Loucy (cell line): ENCODE measurements at regions not wholly inside any gene's neighbourhood (a gene's known extent, or its start where the extent isn't known, plus 50 kb on each side); places are given as distances from the start of the nearest gene placed in this dataset.

Experiments
- H2AFZ ChIP-seq: fragments of 200-600 bp; sonication (generic); 2 replicates; pipeline ENCODE4 v1.6.0; 2016; ENCODE audit warnings: antibody characterized with exemption, mild to moderate bottlenecking, low read length, moderate library complexity
- H3F3A ChIP-seq: fragments of 200-600 bp; 2 replicates; pipeline ENCODE4 v1.6.0; 2016; ENCODE audit warnings: antibody characterized with exemption, low read depth, mild to moderate bottlenecking
- H3K27me3 ChIP-seq: fragments of 200-600 bp; sonication (generic); 2 replicates; pipeline ENCODE4 v1.6.1; 2014; ENCODE audit warnings: low read length, mild to moderate bottlenecking; ENCODE audit not compliant: insufficient read depth, poor library complexity, severe bottlenecking
- H3K36me3 ChIP-seq: fragments of 200-600 bp; sonication (generic); 2 replicates; pipeline ENCODE4 v1.6.1; 2016; ENCODE audit warnings: low read length; ENCODE audit not compliant: insufficient read depth
- H3K4me1 ChIP-seq: fragments of 200-600 bp; sonication (generic); 2 replicates; pipeline ENCODE4 v1.5.1; 2014; ENCODE audit warnings: low read length, mild to moderate bottlenecking; ENCODE audit not compliant: insufficient read depth, poor library complexity, severe bottlenecking
- H3K4me2 ChIP-seq: fragments of 200-600 bp; sonication (generic); 2 replicates; pipeline ENCODE4 v1.6.0; 2014; ENCODE audit warnings: antibody characterized with exemption, low read length, low read depth, mild to moderate bottlenecking; ENCODE audit not compliant: poor library complexity, severe bottlenecking
- H3K4me3 ChIP-seq: fragments of 200-600 bp; sonication (generic); 2 replicates; pipeline ENCODE4 v1.5.1; 2014; ENCODE audit warnings: low read length, mild to moderate bottlenecking, mixed read lengths; ENCODE audit not compliant: poor library complexity, severe bottlenecking
- H3K79me2 ChIP-seq: fragments of 200-600 bp; sonication (generic); 2 replicates; pipeline ENCODE4 v1.6.1; 2014; ENCODE audit warnings: low read length; ENCODE audit not compliant: insufficient read depth
- H3K9ac ChIP-seq: fragments of 200-600 bp; sonication (generic); 2 replicates; pipeline ENCODE4 v1.6.0; 2014; ENCODE audit warnings: mild to moderate bottlenecking, low read depth, low read length, moderate library complexity; ENCODE audit not compliant: poor library complexity, severe bottlenecking
- H3K9me2 ChIP-seq: fragments of 200-600 bp; sonication (generic); replicated peaks from 2 replicates; pipeline ENCODE4 v1.6.1; 2016; ENCODE audit warnings: low read depth, low read length, mixed read lengths
- H3K9me3 ChIP-seq: fragments of 200-600 bp; sonication (generic); 2 replicates; pipeline ENCODE4 v1.6.1; 2014; ENCODE audit warnings: mild to moderate bottlenecking, antibody characterized with exemption, low read length, low read depth; ENCODE audit not compliant: insufficient read depth
- H4K20me1 ChIP-seq: fragments of 200-600 bp; sonication (generic); 2 replicates; pipeline ENCODE4 v1.6.0; 2014; ENCODE audit warnings: antibody characterized with exemption, low read length, mild to moderate bottlenecking; ENCODE audit not compliant: insufficient read depth, poor library complexity, severe bottlenecking
- EZH2phosphoT487 ChIP-seq: fragments of 200-600 bp; IDR thresholded peaks from 2 replicates; pipeline ENCODE4 v1.6.1; 2018; ENCODE audit warnings: antibody characterized with exemption, mild to moderate bottlenecking, moderate library complexity, borderline replicate concordance
- TF ChIP-seq, protein P1 (sequence below): fragments of 200-600 bp; sonication (generic); conservative IDR thresholded peaks from 2 replicates; pipeline ENCODE4 v1.5.1; 2014; ENCODE audit warnings: mild to moderate bottlenecking, antibody characterized with exemption, low read length

DNA sequence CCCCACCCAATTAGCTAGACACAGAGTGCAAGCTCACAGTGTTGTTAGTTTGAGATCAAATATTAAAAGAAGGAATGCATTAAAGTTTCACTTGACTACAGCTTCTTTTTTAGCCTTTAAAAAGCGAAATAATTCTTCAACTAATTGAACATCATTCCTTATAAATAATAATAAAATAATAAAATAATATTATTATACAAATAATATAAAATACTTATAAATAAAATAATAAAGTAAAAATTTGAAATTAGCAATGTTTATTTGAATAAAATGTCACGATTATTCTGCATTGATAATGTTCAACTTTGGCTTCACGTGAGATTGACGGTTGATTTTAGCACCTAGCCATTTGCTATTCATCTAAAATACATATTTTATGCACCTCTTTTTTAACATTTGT lies 819.3 kb downstream of the FRK start:
- Histone ChIP-seq H3K4me3 (no peak overlapping the region), H3K4me1 (no peaks in the 10 kb centered on the region), H3K79me2 (no peaks in the 10 kb centered on the region), H3K4me2 (no peak overlapping the region), H2AFZ (no peak overlapping the region), H3K9me2 (no peaks in the 10 kb centered on the region), H3K9ac (no peak overlapping the region), H3K36me3 (no peaks in the 10 kb centered on the region), H3F3A (no peaks in the 10 kb centered on the region), H3K27me3 (no peaks in the 10 kb centered on the region), H4K20me1 (no peaks in the 10 kb centered on the region), H3K9me3 (no peaks in the 10 kb centered on the region)
- TF ChIP-seq, protein P1, sequence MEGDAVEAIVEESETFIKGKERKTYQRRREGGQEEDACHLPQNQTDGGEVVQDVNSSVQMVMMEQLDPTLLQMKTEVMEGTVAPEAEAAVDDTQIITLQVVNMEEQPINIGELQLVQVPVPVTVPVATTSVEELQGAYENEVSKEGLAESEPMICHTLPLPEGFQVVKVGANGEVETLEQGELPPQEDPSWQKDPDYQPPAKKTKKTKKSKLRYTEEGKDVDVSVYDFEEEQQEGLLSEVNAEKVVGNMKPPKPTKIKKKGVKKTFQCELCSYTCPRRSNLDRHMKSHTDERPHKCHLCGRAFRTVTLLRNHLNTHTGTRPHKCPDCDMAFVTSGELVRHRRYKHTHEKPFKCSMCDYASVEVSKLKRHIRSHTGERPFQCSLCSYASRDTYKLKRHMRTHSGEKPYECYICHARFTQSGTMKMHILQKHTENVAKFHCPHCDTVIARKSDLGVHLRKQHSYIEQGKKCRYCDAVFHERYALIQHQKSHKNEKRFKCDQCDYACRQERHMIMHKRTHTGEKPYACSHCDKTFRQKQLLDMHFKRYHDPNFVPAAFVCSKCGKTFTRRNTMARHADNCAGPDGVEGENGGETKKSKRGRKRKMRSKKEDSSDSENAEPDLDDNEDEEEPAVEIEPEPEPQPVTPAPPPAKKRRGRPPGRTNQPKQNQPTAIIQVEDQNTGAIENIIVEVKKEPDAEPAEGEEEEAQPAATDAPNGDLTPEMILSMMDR = no peak
- TF ChIP-seq EZH2phosphoT487 = no peak

DNA sequence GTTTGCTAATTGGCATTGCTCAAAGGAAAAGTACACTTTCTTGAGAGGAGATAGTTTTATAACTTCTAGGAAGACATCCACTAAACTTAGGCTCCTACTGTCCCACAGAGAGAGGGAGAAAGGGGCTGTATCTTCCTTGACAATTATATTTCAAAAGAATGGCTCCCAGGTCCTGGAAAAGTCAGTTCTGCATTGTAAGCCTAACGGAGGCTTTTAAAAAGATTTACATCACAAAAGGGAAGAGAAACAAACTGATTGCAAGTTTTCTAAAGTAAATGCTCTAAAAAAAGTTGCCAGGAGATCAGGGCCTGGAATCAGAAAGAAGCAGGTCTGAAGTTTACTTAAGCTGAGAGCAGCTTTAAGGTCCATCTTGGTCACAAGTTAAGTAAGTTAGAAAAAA lies 839.5 kb downstream of the FRK start:
- no peaks in the 10 kb centered on the region for H4K20me1 ChIP-seq
- H3F3A ChIP-seq = no peaks in the 10 kb centered on the region
- no peaks in the 10 kb centered on the region for H3K9me2 ChIP-seq
- H3K9ac ChIP-seq = no peak overlapping the region
- no peak overlapping the region for H3K4me3 ChIP-seq
- no peak overlapping the region for H3K4me2 ChIP-seq
- no peaks in the 10 kb centered on the region for H3K9me3 ChIP-seq
- TF ChIP-seq EZH2phosphoT487 = no peak
- TF ChIP-seq, protein P1 = no peak
- no peak overlapping the region for H2AFZ ChIP-seq
- no peaks in the 10 kb centered on the region for H3K36me3 ChIP-seq
- no peaks in the 10 kb centered on the region for H3K79me2 ChIP-seq
- H3K27me3 ChIP-seq = no peaks in the 10 kb centered on the region
- no peaks in the 10 kb centered on the region for H3K4me1 ChIP-seq

- Histone ChIP-seq H3K9ac (no peak overlapping the region), H3K27me3 (no peaks in the 10 kb centered on the region), H3K4me2 (no peak overlapping the region), H3K36me3 (no peaks in the 10 kb centered on the region), H4K20me1 (no peaks in the 10 kb centered on the region), H3K4me1 (no peaks in the 10 kb centered on the region), H3K9me3 (no peaks in the 10 kb centered on the region), H3F3A (no peaks in the 10 kb centered on the region), H3K79me2 (no peaks in the 10 kb centered on the region), H3K4me3 (no peak overlapping the region), H2AFZ (no peak overlapping the region), H3K9me2 (no peaks in the 10 kb centered on the region)
- no peak for TF ChIP-seq EZH2phosphoT487
- TF ChIP-seq, protein P1 = no peak
Observed at GRCh38 chr6:115220551-115221159, 840.0 kb downstream of the FRK start.
